Smooth muscle cell (in vitro differentiated cells): ENCODE measurements at regions not wholly inside any gene's neighbourhood (a gene's known extent, or its start where the extent isn't known, plus 50 kb on each side); places are given as distances from the start of the nearest gene placed in this dataset.

Source experiments
- DNase-seq: peaks from one replicate; lab custom pipeline; 2025; ENCODE audit not compliant: unreplicated experiment; lab: John Stamatoyannopoulos, UW
- H2AFZ ChIP-seq: fragments of 200-600 bp; sonication (generic); 2 replicates; pipeline ENCODE4 v1.6.0; 2016; ENCODE audit warnings: antibody characterized with exemption, low read depth, mild to moderate bottlenecking
- H3F3A ChIP-seq: fragments of 200-600 bp; sonication (generic); 2 replicates; pipeline ENCODE4 v1.6.0; 2017; ENCODE audit warnings: antibody characterized with exemption, low read depth
- H3K27ac ChIP-seq: fragments of 200-600 bp; sonication (generic); 2 replicates; pipeline ENCODE4 v1.5.1; 2016; ENCODE audit warnings: low read depth, mild to moderate bottlenecking
- H3K27me3 ChIP-seq: fragments of 200-600 bp; sonication (generic); 2 replicates; pipeline ENCODE4 v1.6.1; 2016; ENCODE audit warnings: low read depth, mild to moderate bottlenecking
- H3K36me3 ChIP-seq: fragments of 200-600 bp; sonication (generic); 2 replicates; pipeline ENCODE4 v1.5.1; 2016; ENCODE audit warnings: low read depth
- H3K4me1 ChIP-seq: fragments of 200-600 bp; sonication (generic); 2 replicates; pipeline ENCODE4 v1.5.1; 2016; ENCODE audit warnings: low read depth
- H3K4me2 ChIP-seq: fragments of 200-600 bp; sonication (generic); 2 replicates; pipeline ENCODE4 v1.6.0; 2016; ENCODE audit warnings: mild to moderate bottlenecking
- H3K4me3 ChIP-seq: fragments of 200-600 bp; sonication (generic); 2 replicates; pipeline ENCODE4 v1.5.1; 2016; ENCODE audit warnings: mild to moderate bottlenecking
- H3K79me2 ChIP-seq: fragments of 200-600 bp; sonication (generic); 2 replicates; pipeline ENCODE4 v1.6.0; 2016; ENCODE audit warnings: low read depth, mild to moderate bottlenecking
- H3K9ac ChIP-seq: fragments of 200-600 bp; sonication (generic); 2 replicates; pipeline ENCODE4 v1.6.0; 2016; ENCODE audit warnings: low read depth
- H3K9me3 ChIP-seq: fragments of 200-600 bp; sonication (generic); replicated peaks from 2 replicates; pipeline ENCODE4 v1.5.1; 2016; ENCODE audit warnings: low read depth
- H4K20me1 ChIP-seq: fragments of 200-600 bp; sonication (generic); 2 replicates; pipeline ENCODE4 v1.6.0; 2016; ENCODE audit warnings: low read depth
- CTCF ChIP-seq: fragments of 200-600 bp; sonication (generic); IDR thresholded peaks from 2 replicates; pipeline ENCODE4 v1.5.1; 2017; ENCODE audit warnings: borderline replicate concordance, mild to moderate bottlenecking, antibody characterized with exemption; ENCODE audit not compliant: insufficient read depth, poor library complexity, severe bottlenecking
- WGBS: methylation state at CpG from one replicate; pipeline ENCODE4 v1.1.7; 2016; ENCODE audit warnings: low lambda C conversion rate; 5-methylcytosine and 5-hydroxymethylcytosine counted together

- no peaks in the 10 kb centered on the region for H3F3A ChIP-seq
- no peaks in the 10 kb centered on the region for H3K79me2 ChIP-seq
- H4K20me1 ChIP-seq, result no peaks in the 10 kb centered on the region
- no peak for DNase-seq
- H3K36me3 ChIP-seq, result no peaks in the 10 kb centered on the region
- no peak overlapping the region for H2AFZ ChIP-seq
- H3K4me1 ChIP-seq, result no peaks in the 10 kb centered on the region
- no peak overlapping the region for H3K4me2 ChIP-seq
- no peaks in the 10 kb centered on the region for H3K9me3 ChIP-seq
- H3K27me3 ChIP-seq, result no peaks in the 10 kb centered on the region
- H3K9ac ChIP-seq, result no peak overlapping the region
- no peak for TF ChIP-seq CTCF
- 54% methylated on average over 1 of the region's 1 CpG for WGBS
- H3K4me3 ChIP-seq, result no peak overlapping the region
- no peak overlapping the region for H3K27ac ChIP-seq
These were observed 181.4 kb upstream of the MYLIP start for GRCh38 chr6:15947436-15947835.

- Histone ChIP-seq H3K27me3 (no peaks in the 10 kb centered on the region), H3K4me2 (no peak overlapping the region), H3K9ac (no peak overlapping the region), H3K4me3 (no peak overlapping the region), H3K36me3 (no peaks in the 10 kb centered on the region), H3K9me3 (no peaks in the 10 kb centered on the region), H3K79me2 (no peaks in the 10 kb centered on the region), H3K27ac (no peak overlapping the region), H2AFZ (no peak overlapping the region), H3F3A (no peaks in the 10 kb centered on the region), H4K20me1 (no peaks in the 10 kb centered on the region), H3K4me1 (no peaks in the 10 kb centered on the region)
- DNase-seq, result no peak
- 55% methylated on average over 4 of the region's 4 CpGs for WGBS
- no peak for TF ChIP-seq CTCF
These were observed 182.0 kb upstream of the MYLIP start for GRCh38 chr6:15946701-15947385.

GRCh38 chr6:15945593-15946159, 183.2 kb upstream of the MYLIP start:
- WGBS, result 51% methylated on average over 2 of the region's 2 CpGs
- Histone ChIP-seq H3K9me3 (no peaks in the 10 kb centered on the region), H3K27ac (no peak overlapping the region), H3K9ac (no peak overlapping the region), H3K79me2 (no peaks in the 10 kb centered on the region), H2AFZ (no peak overlapping the region), H4K20me1 (no peaks in the 10 kb centered on the region), H3K27me3 (no peaks in the 10 kb centered on the region), H3K4me1 (no peaks in the 10 kb centered on the region), H3K4me2 (no peak overlapping the region), H3K4me3 (no peak overlapping the region), H3K36me3 (no peaks in the 10 kb centered on the region), H3F3A (no peaks in the 10 kb centered on the region)
- no peak for DNase-seq
- no peak for TF ChIP-seq CTCF

- DNase-seq, result no peak
- no peak overlapping the region for H3K27ac ChIP-seq
- 77% methylated on average over 3 of the region's 4 CpGs for WGBS
- no peak overlapping the region for H3K4me3 ChIP-seq
- no peaks in the 10 kb centered on the region for H3F3A ChIP-seq
- H3K9me3 ChIP-seq, result no peaks in the 10 kb centered on the region
- no peak overlapping the region for H3K9ac ChIP-seq
- H2AFZ ChIP-seq, result no peak overlapping the region
- H3K4me1 ChIP-seq, result no peaks in the 10 kb centered on the region
- H4K20me1 ChIP-seq, result no peaks in the 10 kb centered on the region
- no peaks in the 10 kb centered on the region for H3K79me2 ChIP-seq
- H3K27me3 ChIP-seq, result no peaks in the 10 kb centered on the region
- no peak overlapping the region for H3K4me2 ChIP-seq
- TF ChIP-seq CTCF, result no peak
- no peaks in the 10 kb centered on the region for H3K36me3 ChIP-seq
These were observed 185.5 kb upstream of the MYLIP start for GRCh38 chr6:15943423-15943822.
